Body of pancreas (tissue), 4 donors: ENCODE measurements at regions not wholly inside any gene's neighbourhood (a gene's known extent, or its start where the extent isn't known, plus 50 kb on each side); places are given as distances from the start of the nearest gene placed in this dataset.

Experiments
- ATAC-seq: fragments of 150-250 bp; one replicate; pipeline ENCODE4 v1.9.1; 2016
- DNase-seq, 4 donors: peaks; one replicate each; pipeline ENCODE4 v3.0.0-alpha.2; 2019
- H3K27ac ChIP-seq, 4 donors: fragments of 200-600 bp; sonication (generic); 1 replicate in 3 of 4; 2 replicates in 1 of 4; pipeline versions ENCODE4 v1.5.1 to v1.6.1; 2016 to 2019; ENCODE audit warnings: mild to moderate bottlenecking in 1 of 4, mixed read lengths in 1 of 4, moderate library complexity in 1 of 4
- H3K27me3 ChIP-seq, 2 donors: fragments of 200-600 bp; sonication (generic); one replicate each; pipeline ENCODE4 v1.6.0; 2016; ENCODE audit warnings: mild to moderate bottlenecking in 1 of 2
- H3K36me3 ChIP-seq, 2 donors: fragments of 200-600 bp; sonication (generic); replicated peaks in 1 of 2; 2 replicates each; pipeline ENCODE4 v1.5.1; 2016; ENCODE audit warnings: low read depth in 2 of 2; ENCODE audit not compliant: insufficient read depth in 1 of 2
- H3K4me1 ChIP-seq: fragments of 200-600 bp; sonication (generic); one replicate; pipeline ENCODE4 v1.6.0; 2016
- H3K4me3 ChIP-seq, 2 donors: fragments of 200-600 bp; sonication (generic); 1 replicate in 1 of 2; 2 replicates in 1 of 2; pipeline ENCODE4 v1.5.1; 2016 to 2019
- H3K9me3 ChIP-seq, 3 donors: fragments of 200-600 bp; sonication (generic); 1 replicate in 2 of 3; 2 replicates in 1 of 3; pipeline ENCODE4 v1.5.1; 2016
- POLR2A ChIP-seq, 3 donors: fragments of 450-650 bp; IDR thresholded peaks; one replicate each; pipeline ENCODE4 v1.6.1; 2016; ENCODE audit warnings: antibody characterized with exemption in 3 of 3, mild to moderate bottlenecking in 2 of 3
- WGBS, 2 donors: methylation state at CpG; one replicate each; pipeline ENCODE4 v1.1.5; 2017; 5-methylcytosine and 5-hydroxymethylcytosine counted together
- intact Hi-C: fragments of 100-400 bp; cut with DNase I; formaldehyde crosslinking; loops from one replicate; pipeline ENCODE4 v1.15.1; 2023
- TF ChIP-seq, protein P1 (sequence below), 7 experiments: fragments of 450-650 bp in 4 of 7; fragments of 200-600 bp in 3 of 7; sonication (generic) in 3 of 7; IDR thresholded peaks; one replicate each; pipeline ENCODE4 v1.5.1; 2016 to 2019; ENCODE audit warnings: antibody characterized with exemption in 7 of 7

DNA sequence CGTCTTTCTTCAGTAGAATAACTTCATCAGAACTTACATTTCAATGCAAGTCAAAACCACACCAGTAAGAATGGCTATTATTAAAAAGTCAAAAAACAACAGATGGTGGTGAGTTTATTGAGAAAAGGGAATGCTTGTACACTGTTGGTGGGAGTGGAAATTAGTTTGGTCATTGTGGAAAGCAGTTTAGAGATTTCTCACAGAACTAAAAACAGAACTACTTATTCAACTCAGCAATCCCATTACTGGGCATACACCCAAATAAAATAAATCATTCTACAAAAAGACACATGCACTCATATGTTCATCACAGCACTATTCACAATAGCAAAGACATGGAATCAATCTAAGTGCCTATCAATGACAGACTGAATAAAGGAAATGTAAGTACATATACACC is 231.2 kb downstream of the NHLRC3 start:
- intact Hi-C loops, result no loop called here

DNA sequence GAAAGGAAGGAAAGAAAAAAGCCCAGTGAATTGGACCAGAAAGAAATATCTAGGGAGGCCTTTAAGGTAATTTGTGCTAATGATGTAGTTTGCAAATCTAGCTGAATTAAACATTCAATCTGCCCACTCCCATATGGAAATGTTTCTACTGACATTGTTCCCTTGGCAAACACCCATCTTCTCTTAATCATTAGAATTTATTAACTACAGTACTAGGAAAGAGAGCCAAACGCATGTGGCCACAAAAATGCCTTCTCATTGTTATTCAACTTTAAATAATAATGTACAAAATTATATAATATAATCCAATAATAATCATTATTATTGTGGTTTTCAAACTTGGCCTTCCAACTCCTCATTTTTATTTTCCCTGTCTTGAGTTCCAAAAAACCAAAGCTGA is 234.7 kb downstream of the NHLRC3 start:
- H3K27ac ChIP-seq, result no peak overlapping the region
- ATAC-seq (no peak), DNase-seq (no peak)
- 31 to 41% methylated on average over 1 of the region's 1 CpG for WGBS, 2 donors
- no peaks in the 10 kb centered on the region for H3K27me3 ChIP-seq
- H3K4me1 ChIP-seq, result peaks cover 7% of the 10 kb centered on the region
- H3K4me3 ChIP-seq, result no peak overlapping the region
- no peak for TF ChIP-seq POLR2A (IDR thresholded peaks at IDR 0.05)
- TF ChIP-seq, protein P1, sequence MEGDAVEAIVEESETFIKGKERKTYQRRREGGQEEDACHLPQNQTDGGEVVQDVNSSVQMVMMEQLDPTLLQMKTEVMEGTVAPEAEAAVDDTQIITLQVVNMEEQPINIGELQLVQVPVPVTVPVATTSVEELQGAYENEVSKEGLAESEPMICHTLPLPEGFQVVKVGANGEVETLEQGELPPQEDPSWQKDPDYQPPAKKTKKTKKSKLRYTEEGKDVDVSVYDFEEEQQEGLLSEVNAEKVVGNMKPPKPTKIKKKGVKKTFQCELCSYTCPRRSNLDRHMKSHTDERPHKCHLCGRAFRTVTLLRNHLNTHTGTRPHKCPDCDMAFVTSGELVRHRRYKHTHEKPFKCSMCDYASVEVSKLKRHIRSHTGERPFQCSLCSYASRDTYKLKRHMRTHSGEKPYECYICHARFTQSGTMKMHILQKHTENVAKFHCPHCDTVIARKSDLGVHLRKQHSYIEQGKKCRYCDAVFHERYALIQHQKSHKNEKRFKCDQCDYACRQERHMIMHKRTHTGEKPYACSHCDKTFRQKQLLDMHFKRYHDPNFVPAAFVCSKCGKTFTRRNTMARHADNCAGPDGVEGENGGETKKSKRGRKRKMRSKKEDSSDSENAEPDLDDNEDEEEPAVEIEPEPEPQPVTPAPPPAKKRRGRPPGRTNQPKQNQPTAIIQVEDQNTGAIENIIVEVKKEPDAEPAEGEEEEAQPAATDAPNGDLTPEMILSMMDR (IDR thresholded peaks at IDR 0.05), result no peak
- no peaks in the 10 kb centered on the region for H3K9me3 ChIP-seq
- H3K36me3 ChIP-seq, result no peaks in the 10 kb centered on the region
- intact Hi-C loops, result loop anchor here (10.0 kb wide), 1 partner anchor 332 kb away; the partner anchor contains the start of gene LHFPL6

More for the DNA sequence above, 231.2 kb downstream of the NHLRC3 start:
- no peaks in the 10 kb centered on the region for H3K9me3 ChIP-seq
- no peaks in the 10 kb centered on the region for H3K27me3 ChIP-seq
- TF ChIP-seq POLR2A (IDR thresholded peaks at IDR 0.05), result no peak
- TF ChIP-seq, protein P1 (IDR thresholded peaks at IDR 0.05), result no peak
- 76 to 90% methylated on average over 1 of the region's 1 CpG for WGBS, 2 donors
- ATAC-seq (no peak), DNase-seq (no peak)
- peaks cover 5% of the 10 kb centered on the region for H3K4me1 ChIP-seq
- no peaks in the 10 kb centered on the region for H3K36me3 ChIP-seq
- no peak overlapping the region for H3K4me3 ChIP-seq
- H3K27ac ChIP-seq, result no peak overlapping the region

DNA sequence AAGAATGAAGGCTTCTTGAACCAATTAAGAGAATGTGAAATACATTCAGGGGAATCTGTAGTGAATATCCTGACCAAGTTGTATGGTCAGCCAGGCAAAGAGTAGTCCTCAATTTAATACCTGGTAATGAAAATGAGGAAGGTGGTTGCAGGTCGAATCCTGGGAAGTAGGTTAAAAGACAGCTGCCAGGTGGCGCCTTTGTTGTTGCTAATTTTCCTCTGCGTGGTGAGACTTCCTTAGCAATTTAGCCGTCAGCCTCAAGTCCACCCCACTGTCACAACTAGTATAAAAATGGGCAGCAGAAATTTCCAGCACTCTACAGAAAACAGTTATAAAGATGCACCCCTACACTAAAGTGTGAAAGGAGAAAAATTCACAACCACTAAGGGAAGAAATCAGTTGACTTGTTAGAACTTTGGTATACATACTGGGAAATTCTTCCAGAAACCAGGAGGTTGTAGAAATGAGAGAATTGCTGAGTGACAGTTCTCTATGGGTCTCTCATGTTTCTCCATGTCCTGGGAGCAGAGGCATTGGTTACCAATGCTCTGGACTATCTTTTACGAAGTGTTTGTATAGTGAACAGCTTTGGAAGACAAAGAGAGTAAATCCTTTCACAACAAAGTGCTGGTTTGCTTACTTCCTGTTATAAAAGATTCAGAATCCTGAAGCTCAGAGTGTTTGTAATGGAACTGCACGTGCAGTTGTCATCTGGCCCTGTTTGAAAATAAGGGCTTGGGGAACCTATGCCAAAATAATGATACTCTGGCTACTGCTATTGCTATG is 235.9 kb downstream of the NHLRC3 start:
- TF ChIP-seq, protein P1 (IDR thresholded peaks at IDR 0.05), result peak in 4 of 7 experiments; percentile 19 to 38 (median 31)
- TF ChIP-seq POLR2A (IDR thresholded peaks at IDR 0.05), result no peak
- Histone ChIP-seq H3K27me3 (no peaks in the 10 kb centered on the region), H3K4me3 (no peak overlapping the region), H3K9me3 (no peaks in the 10 kb centered on the region), H3K36me3 (no peaks in the 10 kb centered on the region), H3K27ac (no peak overlapping the region), H3K4me1 (peaks cover 7% of the 10 kb centered on the region)
- intact Hi-C loops, result loop anchor here (10.0 kb wide), 1 partner anchor 331 kb away; the partner anchor contains the start of gene LHFPL6
- DNase-seq (peak in 3 of 4 donors; percentile 22 to 54 (median 34)), ATAC-seq (no peak)
- 29 to 41% methylated on average over 6 of the region's 6 CpGs for WGBS, 2 donors

DNA sequence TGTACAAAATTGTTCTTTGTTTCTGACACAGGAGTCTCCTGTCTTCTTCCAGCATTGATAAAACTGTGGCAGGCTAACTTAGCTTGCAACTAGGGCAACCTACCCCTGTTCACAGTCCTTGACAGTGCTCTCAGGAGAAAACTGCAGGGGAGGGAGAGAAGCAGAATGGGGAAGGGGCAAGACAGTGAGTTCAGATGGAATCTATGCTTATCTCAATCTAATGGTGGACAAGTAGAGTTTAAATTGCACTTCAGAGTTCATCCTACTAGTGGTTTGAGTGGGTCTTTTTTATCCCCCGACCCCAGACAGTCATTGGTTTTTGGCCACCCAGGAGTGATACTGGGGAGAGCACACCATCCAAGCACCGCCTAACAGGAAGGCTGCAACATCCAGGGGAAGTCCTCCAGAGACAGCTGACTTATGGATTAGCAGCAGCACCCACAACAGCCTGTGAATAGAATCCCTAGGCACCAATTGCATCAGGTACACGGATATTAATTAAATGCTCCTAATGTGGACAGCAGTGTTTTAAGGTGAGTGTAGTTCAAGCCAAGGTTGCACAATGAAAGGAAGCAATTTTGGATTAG is 236.6 kb downstream of the NHLRC3 start:
- DNase-seq (no peak), ATAC-seq (no peak)
- Histone ChIP-seq H3K36me3 (no peaks in the 10 kb centered on the region), H3K4me3 (no peak overlapping the region), H3K27me3 (no peaks in the 10 kb centered on the region), H3K27ac (no peak overlapping the region), H3K9me3 (no peaks in the 10 kb centered on the region), H3K4me1 (peaks cover 7% of the 10 kb centered on the region)
- intact Hi-C loops, result loop anchor here (10.0 kb wide), 1 partner anchor 330 kb away; the partner anchor contains the start of gene LHFPL6
- TF ChIP-seq, protein P1 (IDR thresholded peaks at IDR 0.05), result no peak
- no peak for TF ChIP-seq POLR2A (IDR thresholded peaks at IDR 0.05)
- WGBS, 2 donors, result 74 to 78% methylated on average over 3 of the region's 3 CpGs
